ENCODE measurements at regions not wholly inside any gene's neighbourhood (a gene's known extent, or its start where the extent isn't known, plus 50 kb on each side); places are given as distances from the start of the nearest gene placed in this dataset.

- no peak overlapping the region for H3K4me3 ChIP-seq (ENCODE audit: insufficient read depth, low read depth, low read length)
- no peaks in the 10 kb centered on the region for H3K79me2 ChIP-seq (ENCODE audit: insufficient read depth, low read length)
- TF ChIP-seq, protein P1, sequence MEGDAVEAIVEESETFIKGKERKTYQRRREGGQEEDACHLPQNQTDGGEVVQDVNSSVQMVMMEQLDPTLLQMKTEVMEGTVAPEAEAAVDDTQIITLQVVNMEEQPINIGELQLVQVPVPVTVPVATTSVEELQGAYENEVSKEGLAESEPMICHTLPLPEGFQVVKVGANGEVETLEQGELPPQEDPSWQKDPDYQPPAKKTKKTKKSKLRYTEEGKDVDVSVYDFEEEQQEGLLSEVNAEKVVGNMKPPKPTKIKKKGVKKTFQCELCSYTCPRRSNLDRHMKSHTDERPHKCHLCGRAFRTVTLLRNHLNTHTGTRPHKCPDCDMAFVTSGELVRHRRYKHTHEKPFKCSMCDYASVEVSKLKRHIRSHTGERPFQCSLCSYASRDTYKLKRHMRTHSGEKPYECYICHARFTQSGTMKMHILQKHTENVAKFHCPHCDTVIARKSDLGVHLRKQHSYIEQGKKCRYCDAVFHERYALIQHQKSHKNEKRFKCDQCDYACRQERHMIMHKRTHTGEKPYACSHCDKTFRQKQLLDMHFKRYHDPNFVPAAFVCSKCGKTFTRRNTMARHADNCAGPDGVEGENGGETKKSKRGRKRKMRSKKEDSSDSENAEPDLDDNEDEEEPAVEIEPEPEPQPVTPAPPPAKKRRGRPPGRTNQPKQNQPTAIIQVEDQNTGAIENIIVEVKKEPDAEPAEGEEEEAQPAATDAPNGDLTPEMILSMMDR (IDR thresholded peaks at IDR 0.05; ENCODE audit: insufficient read depth, low read depth, low read length) = no peak
- no peak for TF ChIP-seq EZH2 (IDR thresholded peaks at IDR 0.05; ENCODE audit: insufficient read depth, low read length)
- H3K27ac Mint-ChIP-seq (ENCODE audit: unreplicated experiment) = no peak overlapping the region
- no peaks in the 10 kb centered on the region for H3K4me1 Mint-ChIP-seq (ENCODE audit: low read depth, unreplicated experiment)
- no peak overlapping the region for H3K27ac ChIP-seq (ENCODE audit: low read depth, low read length)
- H3K4me1 ChIP-seq (ENCODE audit: insufficient read depth, low read length) = no peaks in the 10 kb centered on the region
- no peak overlapping the region for H3K9ac ChIP-seq (ENCODE audit: low read length)
- no peaks in the 10 kb centered on the region for H4K20me1 ChIP-seq (ENCODE audit: insufficient read depth, low read length)
- no peak overlapping the region for H3K4me3 Mint-ChIP-seq (ENCODE audit: unreplicated experiment)
- H3K27me3 ChIP-seq (ENCODE audit: insufficient read depth, low read length) = no peaks in the 10 kb centered on the region
- FAIRE-seq (no peak), DNase-seq (ENCODE audit: low read depth) (no peak)
- H3K36me3 ChIP-seq (ENCODE audit: insufficient read depth, low read length) = no peaks in the 10 kb centered on the region
- H2AFZ ChIP-seq (ENCODE audit: low read depth, low read length) = no peak overlapping the region
- no peaks in the 10 kb centered on the region for H3K36me3 Mint-ChIP-seq (ENCODE audit: low read depth, unreplicated experiment)
- H3K27me3 Mint-ChIP-seq (ENCODE audit: low read depth, unreplicated experiment) = peaks cover 2% of the 10 kb centered on the region
- no peaks in the 10 kb centered on the region for H3K9me3 ChIP-seq (ENCODE audit: insufficient read depth, low read depth, low read length)
- H3K9me3 Mint-ChIP-seq (ENCODE audit: unreplicated experiment) = no peaks in the 10 kb centered on the region
- H3K4me2 ChIP-seq (ENCODE audit: low read length) = no peak overlapping the region
Measured at GRCh38 chr10:10699427-10699826, 318.2 kb upstream of the CELF2 start.

DNA sequence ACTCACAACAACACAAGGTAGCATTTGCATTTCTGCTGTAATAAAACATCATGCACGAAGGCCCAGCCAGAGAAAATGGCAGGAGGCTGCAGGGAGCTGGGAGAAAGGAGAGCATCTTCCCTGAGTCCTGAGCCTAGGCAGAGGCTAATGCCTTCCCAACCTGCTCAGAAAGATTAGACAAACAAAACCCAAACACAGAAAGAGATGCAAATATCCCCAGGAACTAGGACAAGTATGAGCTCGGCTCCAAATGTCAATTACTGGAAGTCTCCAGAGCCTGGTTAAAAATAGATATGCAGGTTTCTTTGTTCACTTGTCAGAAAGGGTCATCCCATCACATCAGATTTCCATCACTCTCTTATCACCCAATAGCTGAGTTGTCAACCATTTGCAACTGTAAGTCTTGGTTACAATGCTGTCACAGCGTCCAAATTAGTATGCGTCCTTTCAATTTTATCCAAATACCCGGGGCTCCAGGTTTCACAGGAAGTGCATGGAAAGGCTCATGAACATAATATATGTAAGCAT, 316.5 kb upstream of the CELF2 start:
- DNase-seq (ENCODE audit: low read depth) = no peak

DNA sequence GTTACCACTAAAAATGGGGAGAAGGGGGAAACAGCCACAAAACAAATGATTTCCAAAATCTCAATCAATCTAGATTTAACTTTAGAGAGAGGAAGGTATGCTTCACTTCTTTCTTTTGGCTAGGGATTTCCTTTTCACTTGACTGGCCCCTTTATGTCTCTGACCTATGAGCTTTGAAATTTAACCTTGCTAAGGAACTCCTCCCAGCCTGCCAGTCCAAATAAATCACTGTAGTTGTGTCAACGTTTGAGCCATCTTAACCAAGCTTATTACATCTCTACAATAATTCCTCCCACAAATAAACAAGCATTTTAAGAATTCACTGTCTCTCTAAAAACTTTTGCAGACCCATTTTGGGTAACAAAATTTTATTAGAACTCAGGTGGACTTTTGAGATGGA, 315.5 kb upstream of the CELF2 start:
- H3K27me3 Mint-ChIP-seq (ENCODE audit: low read depth, unreplicated experiment) = peaks cover 5% of the 10 kb centered on the region
- no peak overlapping the region for H3K27ac Mint-ChIP-seq (ENCODE audit: unreplicated experiment)

More for the DNA sequence above, 316.5 kb upstream of the CELF2 start:
- no peak overlapping the region for H2AFZ ChIP-seq (ENCODE audit: low read depth, low read length)
- no peak overlapping the region for H3K9ac ChIP-seq (ENCODE audit: low read length)
- no peaks in the 10 kb centered on the region for H3K9me3 ChIP-seq (ENCODE audit: insufficient read depth, low read depth, low read length)
- no peaks in the 10 kb centered on the region for H3K36me3 Mint-ChIP-seq (ENCODE audit: low read depth, unreplicated experiment)
- no peaks in the 10 kb centered on the region for H3K79me2 ChIP-seq (ENCODE audit: insufficient read depth, low read length)
- H3K27me3 Mint-ChIP-seq (ENCODE audit: low read depth, unreplicated experiment) = peaks cover 5% of the 10 kb centered on the region
- no peaks in the 10 kb centered on the region for H3K27me3 ChIP-seq (ENCODE audit: insufficient read depth, low read length)
- TF ChIP-seq, protein P1 (IDR thresholded peaks at IDR 0.05; ENCODE audit: insufficient read depth, low read depth, low read length) = no peak
- TF ChIP-seq EZH2 (IDR thresholded peaks at IDR 0.05; ENCODE audit: insufficient read depth, low read length) = no peak
- H3K4me3 Mint-ChIP-seq (ENCODE audit: unreplicated experiment) = no peak overlapping the region
- no peaks in the 10 kb centered on the region for H3K36me3 ChIP-seq (ENCODE audit: insufficient read depth, low read length)
- no peak overlapping the region for H3K4me2 ChIP-seq (ENCODE audit: low read length)
- H3K4me1 ChIP-seq (ENCODE audit: insufficient read depth, low read length) = no peaks in the 10 kb centered on the region
- no peaks in the 10 kb centered on the region for H3K4me1 Mint-ChIP-seq (ENCODE audit: low read depth, unreplicated experiment)
- no peak overlapping the region for H3K27ac Mint-ChIP-seq (ENCODE audit: unreplicated experiment)
- no peak for FAIRE-seq
- H3K4me3 ChIP-seq (ENCODE audit: insufficient read depth, low read depth, low read length) = no peak overlapping the region
- H4K20me1 ChIP-seq (ENCODE audit: insufficient read depth, low read length) = no peaks in the 10 kb centered on the region
- H3K27ac ChIP-seq (ENCODE audit: low read depth, low read length) = no peak overlapping the region
- peaks cover 2% of the 10 kb centered on the region for H3K9me3 Mint-ChIP-seq (ENCODE audit: unreplicated experiment)

More for the DNA sequence above, 315.5 kb upstream of the CELF2 start:
- Histone ChIP-seq H3K79me2 (ENCODE audit: insufficient read depth, low read length) (no peaks in the 10 kb centered on the region), H3K27ac (ENCODE audit: low read depth, low read length) (no peak overlapping the region), H3K27me3 (ENCODE audit: insufficient read depth, low read length) (no peaks in the 10 kb centered on the region), H3K4me3 (ENCODE audit: insufficient read depth, low read depth, low read length) (no peak overlapping the region), H3K4me2 (ENCODE audit: low read length) (no peak overlapping the region), H3K36me3 (ENCODE audit: insufficient read depth, low read length) (no peaks in the 10 kb centered on the region), H4K20me1 (ENCODE audit: insufficient read depth, low read length) (no peaks in the 10 kb centered on the region), H2AFZ (ENCODE audit: low read depth, low read length) (no peak overlapping the region), H3K9ac (ENCODE audit: low read length) (no peak overlapping the region), H3K4me1 (ENCODE audit: insufficient read depth, low read length) (no peaks in the 10 kb centered on the region), H3K9me3 (ENCODE audit: insufficient read depth, low read depth, low read length) (no peaks in the 10 kb centered on the region)
- DNase-seq (ENCODE audit: low read depth) (no peak), FAIRE-seq (no peak)
- Mint-ChIP-seq H3K36me3 (ENCODE audit: low read depth, unreplicated experiment) (no peaks in the 10 kb centered on the region), H3K9me3 (ENCODE audit: unreplicated experiment) (peaks cover 2% of the 10 kb centered on the region), H3K4me3 (ENCODE audit: unreplicated experiment) (no peak overlapping the region), H3K4me1 (ENCODE audit: low read depth, unreplicated experiment) (no peaks in the 10 kb centered on the region)
- TF ChIP-seq, protein P1 (IDR thresholded peaks at IDR 0.05; ENCODE audit: insufficient read depth, low read depth, low read length) = no peak
- no peak for TF ChIP-seq EZH2 (IDR thresholded peaks at IDR 0.05; ENCODE audit: insufficient read depth, low read length)
